Smooth muscle cell (in vitro differentiated cells): ENCODE measurements at regions not wholly inside any gene's neighbourhood (a gene's known extent, or its start where the extent isn't known, plus 50 kb on each side); places are given as distances from the start of the nearest gene placed in this dataset.

Source experiments
- DNase-seq: peaks from one replicate; lab custom pipeline; 2025; ENCODE audit not compliant: unreplicated experiment; lab: John Stamatoyannopoulos, UW
- H2AFZ ChIP-seq: fragments of 200-600 bp; sonication (generic); 2 replicates; pipeline ENCODE4 v1.6.0; 2016; ENCODE audit warnings: antibody characterized with exemption, low read depth, mild to moderate bottlenecking
- H3F3A ChIP-seq: fragments of 200-600 bp; sonication (generic); 2 replicates; pipeline ENCODE4 v1.6.0; 2017; ENCODE audit warnings: antibody characterized with exemption, low read depth
- H3K27ac ChIP-seq: fragments of 200-600 bp; sonication (generic); 2 replicates; pipeline ENCODE4 v1.5.1; 2016; ENCODE audit warnings: low read depth, mild to moderate bottlenecking
- H3K27me3 ChIP-seq: fragments of 200-600 bp; sonication (generic); 2 replicates; pipeline ENCODE4 v1.6.1; 2016; ENCODE audit warnings: low read depth, mild to moderate bottlenecking
- H3K36me3 ChIP-seq: fragments of 200-600 bp; sonication (generic); 2 replicates; pipeline ENCODE4 v1.5.1; 2016; ENCODE audit warnings: low read depth
- H3K4me1 ChIP-seq: fragments of 200-600 bp; sonication (generic); 2 replicates; pipeline ENCODE4 v1.5.1; 2016; ENCODE audit warnings: low read depth
- H3K4me2 ChIP-seq: fragments of 200-600 bp; sonication (generic); 2 replicates; pipeline ENCODE4 v1.6.0; 2016; ENCODE audit warnings: mild to moderate bottlenecking
- H3K4me3 ChIP-seq: fragments of 200-600 bp; sonication (generic); 2 replicates; pipeline ENCODE4 v1.5.1; 2016; ENCODE audit warnings: mild to moderate bottlenecking
- H3K79me2 ChIP-seq: fragments of 200-600 bp; sonication (generic); 2 replicates; pipeline ENCODE4 v1.6.0; 2016; ENCODE audit warnings: low read depth, mild to moderate bottlenecking
- H3K9ac ChIP-seq: fragments of 200-600 bp; sonication (generic); 2 replicates; pipeline ENCODE4 v1.6.0; 2016; ENCODE audit warnings: low read depth
- H3K9me3 ChIP-seq: fragments of 200-600 bp; sonication (generic); replicated peaks from 2 replicates; pipeline ENCODE4 v1.5.1; 2016; ENCODE audit warnings: low read depth
- H4K20me1 ChIP-seq: fragments of 200-600 bp; sonication (generic); 2 replicates; pipeline ENCODE4 v1.6.0; 2016; ENCODE audit warnings: low read depth
- WGBS: methylation state at CpG from one replicate; pipeline ENCODE4 v1.1.7; 2016; ENCODE audit warnings: low lambda C conversion rate; 5-methylcytosine and 5-hydroxymethylcytosine counted together
- TF ChIP-seq, protein P1 (sequence below): fragments of 200-600 bp; sonication (generic); IDR thresholded peaks from 2 replicates; pipeline ENCODE4 v1.5.1; 2017; ENCODE audit warnings: borderline replicate concordance, mild to moderate bottlenecking, antibody characterized with exemption; ENCODE audit not compliant: insufficient read depth, poor library complexity, severe bottlenecking

DNA sequence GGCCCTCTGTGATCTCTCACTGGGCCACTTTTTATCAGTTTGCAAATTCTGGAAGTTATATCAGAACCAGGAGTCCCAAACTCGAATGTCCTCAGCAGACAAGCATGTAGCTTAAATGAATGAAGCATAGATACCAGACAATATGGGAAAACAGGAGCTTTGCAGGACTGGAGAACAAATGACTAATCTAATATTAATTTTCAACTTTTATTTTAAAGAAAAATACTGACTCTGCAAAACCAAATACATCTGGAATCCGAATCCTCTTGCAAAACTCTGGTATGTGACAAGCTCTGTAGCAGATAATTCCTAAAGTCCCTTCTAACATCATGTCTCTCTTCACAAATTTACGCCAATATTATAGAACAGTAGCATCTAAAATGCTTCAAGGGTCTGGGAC, 427.4 kb downstream of the TTLL7 start:
- Histone ChIP-seq H4K20me1 (no peaks in the 10 kb centered on the region), H3K27me3 (no peaks in the 10 kb centered on the region), H3K27ac (no peak overlapping the region), H3F3A (no peaks in the 10 kb centered on the region), H3K4me2 (no peak overlapping the region), H3K79me2 (no peaks in the 10 kb centered on the region), H3K9me3 (no peaks in the 10 kb centered on the region), H3K36me3 (no peaks in the 10 kb centered on the region), H3K9ac (no peak overlapping the region), H2AFZ (no peak overlapping the region), H3K4me1 (no peaks in the 10 kb centered on the region), H3K4me3 (no peak overlapping the region)
- WGBS = 68% methylated on average over 3 of the region's 3 CpGs
- DNase-seq = no peak
- TF ChIP-seq, protein P1, sequence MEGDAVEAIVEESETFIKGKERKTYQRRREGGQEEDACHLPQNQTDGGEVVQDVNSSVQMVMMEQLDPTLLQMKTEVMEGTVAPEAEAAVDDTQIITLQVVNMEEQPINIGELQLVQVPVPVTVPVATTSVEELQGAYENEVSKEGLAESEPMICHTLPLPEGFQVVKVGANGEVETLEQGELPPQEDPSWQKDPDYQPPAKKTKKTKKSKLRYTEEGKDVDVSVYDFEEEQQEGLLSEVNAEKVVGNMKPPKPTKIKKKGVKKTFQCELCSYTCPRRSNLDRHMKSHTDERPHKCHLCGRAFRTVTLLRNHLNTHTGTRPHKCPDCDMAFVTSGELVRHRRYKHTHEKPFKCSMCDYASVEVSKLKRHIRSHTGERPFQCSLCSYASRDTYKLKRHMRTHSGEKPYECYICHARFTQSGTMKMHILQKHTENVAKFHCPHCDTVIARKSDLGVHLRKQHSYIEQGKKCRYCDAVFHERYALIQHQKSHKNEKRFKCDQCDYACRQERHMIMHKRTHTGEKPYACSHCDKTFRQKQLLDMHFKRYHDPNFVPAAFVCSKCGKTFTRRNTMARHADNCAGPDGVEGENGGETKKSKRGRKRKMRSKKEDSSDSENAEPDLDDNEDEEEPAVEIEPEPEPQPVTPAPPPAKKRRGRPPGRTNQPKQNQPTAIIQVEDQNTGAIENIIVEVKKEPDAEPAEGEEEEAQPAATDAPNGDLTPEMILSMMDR = no peak

DNA sequence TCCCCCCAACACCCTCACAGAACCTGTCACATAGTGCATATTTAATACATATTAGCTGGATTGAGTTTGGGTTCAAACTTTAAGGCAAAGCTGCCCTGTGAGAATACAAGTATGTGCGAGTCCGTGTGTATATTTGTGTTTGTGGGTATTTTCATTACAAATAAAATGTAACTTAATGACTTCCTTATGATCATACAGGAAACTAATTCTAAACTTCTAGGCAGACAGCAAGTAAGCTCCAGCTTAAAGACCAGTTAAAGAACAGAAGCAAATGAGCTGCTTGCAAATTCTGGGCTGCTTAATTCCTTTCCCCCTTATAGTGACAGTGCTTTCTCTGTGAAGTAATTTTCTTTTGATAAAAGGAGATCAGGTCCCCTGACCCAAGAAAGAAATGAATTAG, 437.6 kb downstream of the TTLL7 start:
- Histone ChIP-seq H3K27me3 (no peaks in the 10 kb centered on the region), H3K9me3 (no peaks in the 10 kb centered on the region), H4K20me1 (no peaks in the 10 kb centered on the region), H3K9ac (no peak overlapping the region), H3K79me2 (no peaks in the 10 kb centered on the region), H2AFZ (no peak overlapping the region), H3F3A (peaks cover 4% of the 10 kb centered on the region), H3K4me3 (no peak overlapping the region), H3K4me2 (no peak overlapping the region), H3K4me1 (peaks cover 3% of the 10 kb centered on the region), H3K36me3 (no peaks in the 10 kb centered on the region), H3K27ac (no peak overlapping the region)
- no peak for DNase-seq
- WGBS = 64% methylated on average over 2 of the region's 2 CpGs
- TF ChIP-seq, protein P1 = no peak

DNA sequence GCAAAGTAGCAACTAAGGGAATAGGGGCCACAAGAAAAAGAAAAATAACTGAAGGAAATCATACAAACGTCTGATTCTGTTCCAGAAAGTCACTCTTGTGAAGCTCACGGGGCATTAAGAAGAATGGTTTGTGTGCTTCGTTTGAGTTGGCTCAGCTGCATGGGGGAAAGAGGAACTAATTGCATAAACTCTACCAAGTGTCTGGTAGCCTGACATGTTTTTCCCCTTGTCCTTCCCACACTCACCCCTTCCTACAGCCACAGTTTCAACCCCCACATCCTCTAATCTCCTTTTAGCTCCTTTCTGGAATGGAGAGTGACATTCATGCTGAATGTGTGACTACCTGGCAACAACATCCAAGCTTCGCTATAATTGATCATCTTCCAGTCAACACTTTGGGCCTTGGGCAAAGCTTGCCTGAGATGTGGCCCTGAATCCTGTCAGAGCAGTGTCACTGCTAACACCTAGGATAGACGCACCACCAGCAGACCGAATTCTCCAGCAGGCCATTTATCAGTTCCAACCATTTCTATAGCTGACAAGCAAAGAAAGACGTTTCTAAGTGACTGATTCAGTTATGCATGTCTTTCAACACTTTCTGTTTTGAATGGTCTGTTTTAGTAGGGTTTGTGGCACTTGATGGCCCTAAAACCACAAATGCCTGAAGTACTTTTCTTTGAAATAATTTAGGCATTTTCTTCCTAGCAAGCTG, 439.6 kb downstream of the TTLL7 start:
- Histone ChIP-seq H3K4me3 (no peak overlapping the region), H3K4me1 (peaks cover 3% of the 10 kb centered on the region), H4K20me1 (no peaks in the 10 kb centered on the region), H2AFZ (no peak overlapping the region), H3K79me2 (no peaks in the 10 kb centered on the region), H3K27ac (no peak overlapping the region), H3K27me3 (no peaks in the 10 kb centered on the region), H3K36me3 (no peaks in the 10 kb centered on the region), H3K9ac (no peak overlapping the region), H3K9me3 (no peaks in the 10 kb centered on the region), H3K4me2 (peak overlapping the region; percentile 24), H3F3A (peaks cover 5% of the 10 kb centered on the region)
- TF ChIP-seq, protein P1 = no peak
- WGBS = 68% methylated on average over 7 of the region's 7 CpGs
- no peak for DNase-seq

DNA sequence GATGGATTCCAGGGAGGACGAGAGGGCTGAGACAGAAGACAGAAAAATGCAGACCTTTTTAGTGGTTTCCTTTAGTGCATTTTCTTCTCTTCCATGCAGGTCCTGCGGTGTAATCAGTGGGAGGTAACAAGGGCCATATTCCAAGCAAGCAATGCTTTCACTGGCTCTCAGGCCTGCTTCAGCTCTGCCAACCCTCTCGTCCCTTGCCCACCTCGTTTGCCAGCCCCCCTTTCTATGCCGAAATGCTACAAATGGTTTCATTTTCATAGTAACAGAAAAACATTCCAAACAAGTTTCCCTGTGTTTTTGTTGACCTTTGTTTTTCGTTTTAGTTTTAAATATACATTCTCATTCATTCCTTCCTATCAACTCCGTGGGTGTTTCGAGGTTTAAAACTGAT, 443.1 kb downstream of the TTLL7 start:
- DNase-seq = no peak
- Histone ChIP-seq H3K79me2 (no peaks in the 10 kb centered on the region), H4K20me1 (no peaks in the 10 kb centered on the region), H2AFZ (peak overlapping the region; percentile 4), H3K36me3 (no peaks in the 10 kb centered on the region), H3F3A (peaks cover 5% of the 10 kb centered on the region), H3K4me3 (peak overlapping the region; percentile 2), H3K4me1 (no peaks in the 10 kb centered on the region), H3K9me3 (no peaks in the 10 kb centered on the region), H3K27me3 (no peaks in the 10 kb centered on the region), H3K9ac (peak overlapping the region; percentile 6), H3K27ac (peak overlapping the region; percentile 54), H3K4me2 (peak overlapping the region; percentile 68)
- TF ChIP-seq, protein P1 = no peak
- WGBS = 29% methylated on average over 8 of the region's 8 CpGs
